GM23248 (cell line): ENCODE measurements at regions not wholly inside any gene's neighbourhood (a gene's known extent, or its start where the extent isn't known, plus 50 kb on each side); places are given as distances from the start of the nearest gene placed in this dataset.

ENCODE experiments used
- DNase-seq: peaks from one replicate; pipeline ENCODE4 v3.0.0-alpha.2; 2015
- H2AFZ ChIP-seq: fragments of 200-600 bp; sonication (generic); 2 replicates; pipeline ENCODE4 v1.6.1; 2016; ENCODE audit warnings: antibody characterized with exemption
- H3F3A ChIP-seq: fragments of 200-600 bp; sonication (generic); 2 replicates; pipeline ENCODE4 v1.6.1; 2016; ENCODE audit warnings: mild to moderate bottlenecking, antibody characterized with exemption, mixed run types; ENCODE audit not compliant: insufficient read depth
- H3K27ac ChIP-seq: fragments of 200-600 bp; sonication (generic); 2 replicates; pipeline ENCODE4 v1.5.1; 2016; ENCODE audit warnings: mild to moderate bottlenecking
- H3K27me3 ChIP-seq: fragments of 200-600 bp; sonication (generic); replicated peaks from 2 replicates; pipeline ENCODE4 v1.6.1; 2016; ENCODE audit warnings: mild to moderate bottlenecking; ENCODE audit not compliant: insufficient read depth
- H3K36me3 ChIP-seq: fragments of 200-600 bp; sonication (generic); 2 replicates; pipeline ENCODE4 v1.6.1; 2016; ENCODE audit warnings: low read depth, mild to moderate bottlenecking
- H3K4me1 ChIP-seq: fragments of 200-600 bp; sonication (generic); 2 replicates; pipeline ENCODE4 v1.6.1; 2016; ENCODE audit warnings: mild to moderate bottlenecking; ENCODE audit not compliant: insufficient read depth
- H3K4me2 ChIP-seq: fragments of 200-600 bp; sonication (generic); one replicate; pipeline ENCODE4 v1.6.1; 2016; ENCODE audit warnings: mild to moderate bottlenecking; ENCODE audit not compliant: unreplicated experiment
- H3K4me3 ChIP-seq: fragments of 200-600 bp; sonication (generic); 2 replicates; pipeline ENCODE4 v1.5.1; 2016; ENCODE audit warnings: mild to moderate bottlenecking
- H3K79me2 ChIP-seq: fragments of 200-600 bp; sonication (generic); 2 replicates; pipeline ENCODE4 v1.6.1; 2016; ENCODE audit warnings: mild to moderate bottlenecking; ENCODE audit not compliant: insufficient read depth
- H3K9ac ChIP-seq: fragments of 200-600 bp; sonication (generic); 2 replicates; pipeline ENCODE4 v1.6.1; 2016; ENCODE audit warnings: mild to moderate bottlenecking
- H3K9me2 ChIP-seq: fragments of 200-600 bp; sonication (generic); 2 replicates; pipeline ENCODE4 v1.6.1; 2016; ENCODE audit warnings: mixed run types, mild to moderate bottlenecking, moderate library complexity; ENCODE audit not compliant: insufficient read depth
- H3K9me3 ChIP-seq: fragments of 200-600 bp; sonication (generic); one replicate; pipeline ENCODE4 v1.6.1; 2017; ENCODE audit warnings: low read depth
- H4K20me1 ChIP-seq: fragments of 200-600 bp; sonication (generic); 2 replicates; pipeline ENCODE4 v1.6.0; 2016; ENCODE audit not compliant: insufficient read depth
- EZH2 ChIP-seq: fragments of 200-600 bp; sonication (generic); IDR thresholded peaks from 2 replicates; pipeline ENCODE4 v1.6.1; 2018; ENCODE audit warnings: antibody characterized with exemption, mild to moderate bottlenecking; ENCODE audit not compliant: insufficient read depth, poor library complexity, severe bottlenecking
- EZH2phosphoT487 ChIP-seq: fragments of 200-600 bp; sonication (generic); IDR thresholded peaks from 2 replicates; pipeline ENCODE4 v1.6.1; 2018; ENCODE audit warnings: antibody characterized with exemption, moderate library complexity, mild to moderate bottlenecking, low read depth; ENCODE audit not compliant: insufficient read depth
- WGBS, 2 experiments: methylation state at CpG; one replicate each; pipeline ENCODE4 v1.1.6; 2015 to 2017; ENCODE audit warnings: low lambda C conversion rate in 2 of 2, low coverage in 1 of 2; ENCODE audit errors: missing lambda C conversion rate in 2 of 2; 5-methylcytosine and 5-hydroxymethylcytosine counted together
- in situ Hi-C: fragments of 300-500 bp; cut with MboI; formaldehyde crosslinking; loops from 2 replicates; pipeline ENCODE4 v1.15.0; 2020

DNA sequence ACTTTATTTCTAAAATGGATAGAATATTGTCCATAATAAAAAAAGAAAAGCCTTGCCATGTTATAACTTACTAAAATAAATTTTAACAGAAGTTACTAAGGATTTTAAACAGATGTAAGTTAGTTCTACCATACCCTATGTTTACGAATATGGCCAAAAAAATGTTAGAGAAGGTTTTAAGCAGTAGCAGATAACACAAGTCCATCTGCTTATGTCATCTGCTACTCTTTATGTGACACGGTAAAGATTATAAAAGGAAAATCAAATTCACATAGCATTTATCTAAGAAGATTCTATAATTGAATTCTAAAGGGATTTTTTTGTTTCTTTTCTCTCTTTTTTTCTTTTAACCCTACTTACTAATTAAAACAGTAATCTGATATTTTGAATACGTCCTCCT lies 114.2 kb upstream of the MIR17HG start:
- in situ Hi-C loops: no loop called here
- H3F3A ChIP-seq: no peaks in the 10 kb centered on the region
- no peak for DNase-seq
- H3K9me2 ChIP-seq: no peaks in the 10 kb centered on the region
- no peaks in the 10 kb centered on the region for H3K79me2 ChIP-seq
- no peak overlapping the region for H3K27ac ChIP-seq
- no peaks in the 10 kb centered on the region for H3K27me3 ChIP-seq
- no peaks in the 10 kb centered on the region for H4K20me1 ChIP-seq
- H3K9me3 ChIP-seq: no peaks in the 10 kb centered on the region
- H3K36me3 ChIP-seq: no peaks in the 10 kb centered on the region
- no peak overlapping the region for H3K4me2 ChIP-seq
- no peak overlapping the region for H3K4me3 ChIP-seq
- H3K9ac ChIP-seq: no peak overlapping the region
- TF ChIP-seq EZH2 (no peak), EZH2phosphoT487 (no peak)
- no peak overlapping the region for H2AFZ ChIP-seq
- WGBS, 2 experiments: 15 to 23% methylated on average over 3 of the region's 3 CpGs
- H3K4me1 ChIP-seq: no peaks in the 10 kb centered on the region

DNA sequence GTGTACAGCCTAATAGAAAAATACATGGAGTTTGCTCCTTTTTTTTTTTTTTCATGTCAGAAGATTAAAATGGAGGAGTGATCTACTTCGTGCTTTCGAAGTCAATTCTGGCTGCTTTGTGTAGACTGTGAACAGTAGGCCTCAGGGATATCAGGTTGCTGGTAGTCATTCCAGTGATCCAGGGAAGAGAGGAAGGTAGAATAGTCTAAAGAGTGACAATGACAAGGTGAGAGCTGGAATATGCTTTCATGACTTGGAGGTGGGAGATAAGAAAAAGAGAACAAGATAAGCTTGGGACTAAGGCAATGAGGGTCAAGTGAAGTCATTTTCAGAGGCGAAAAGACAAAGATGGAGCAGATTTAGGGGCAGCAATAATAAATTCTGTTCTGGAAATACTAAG lies 111.3 kb upstream of the MIR17HG start:
- 30 to 39% methylated on average over 3 of the region's 3 CpGs for WGBS, 2 experiments
- in situ Hi-C loops: no loop called here

GRCh38 chr13:91236921-91237320 lies 110.6 kb upstream of the MIR17HG start:
- Histone ChIP-seq H3K4me3 (no peak overlapping the region), H3K79me2 (no peaks in the 10 kb centered on the region), H3K36me3 (no peaks in the 10 kb centered on the region), H3K4me1 (no peaks in the 10 kb centered on the region), H3K9ac (no peak overlapping the region), H3K27ac (no peak overlapping the region), H3K4me2 (no peak overlapping the region), H3K9me2 (no peaks in the 10 kb centered on the region), H3K9me3 (no peaks in the 10 kb centered on the region), H4K20me1 (no peaks in the 10 kb centered on the region), H3K27me3 (no peaks in the 10 kb centered on the region), H2AFZ (no peak overlapping the region), H3F3A (no peaks in the 10 kb centered on the region)
- no peak for TF ChIP-seq EZH2
- DNase-seq: no peak
- WGBS, 2 experiments: 11 to 19% methylated on average over 3 of the region's 3 CpGs
- in situ Hi-C loops: no loop called here

More for the DNA sequence above, 111.3 kb upstream of the MIR17HG start:
- Histone ChIP-seq H2AFZ (no peak overlapping the region), H3K36me3 (no peaks in the 10 kb centered on the region), H3K9me3 (no peaks in the 10 kb centered on the region), H4K20me1 (no peaks in the 10 kb centered on the region), H3K9me2 (no peaks in the 10 kb centered on the region), H3F3A (no peaks in the 10 kb centered on the region), H3K4me3 (no peak overlapping the region), H3K27ac (no peak overlapping the region), H3K79me2 (no peaks in the 10 kb centered on the region), H3K27me3 (no peaks in the 10 kb centered on the region), H3K9ac (no peak overlapping the region), H3K4me2 (no peak overlapping the region), H3K4me1 (no peaks in the 10 kb centered on the region)
- no peak for DNase-seq
- TF ChIP-seq EZH2 (no peak), EZH2phosphoT487 (no peak)

DNA sequence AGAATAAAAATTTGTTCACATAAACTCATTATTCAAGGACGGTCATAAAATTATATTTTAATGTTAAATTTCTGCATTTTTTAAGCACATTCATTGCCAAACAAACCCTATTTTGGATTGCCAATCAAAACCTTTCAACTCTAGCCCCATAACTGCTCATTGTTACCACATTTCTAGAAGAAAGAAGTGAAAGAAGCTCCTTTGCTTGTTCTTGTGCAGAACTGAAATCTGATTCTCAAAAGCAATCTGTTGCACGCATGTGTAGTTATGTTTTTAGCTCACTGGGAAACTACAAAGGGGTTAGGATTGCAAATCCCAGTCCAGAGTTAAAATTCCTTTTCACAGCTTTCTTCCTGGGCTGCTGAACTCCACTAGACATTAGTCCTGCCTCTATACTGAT lies 109.5 kb upstream of the MIR17HG start:
- Histone ChIP-seq H3K27me3 (no peaks in the 10 kb centered on the region), H3K4me1 (no peaks in the 10 kb centered on the region), H3K9me2 (no peaks in the 10 kb centered on the region), H3K9me3 (no peaks in the 10 kb centered on the region), H3F3A (no peaks in the 10 kb centered on the region), H3K27ac (no peak overlapping the region), H3K9ac (no peak overlapping the region), H3K4me3 (no peak overlapping the region), H4K20me1 (no peaks in the 10 kb centered on the region), H3K36me3 (no peaks in the 10 kb centered on the region), H2AFZ (no peak overlapping the region), H3K4me2 (no peak overlapping the region), H3K79me2 (no peaks in the 10 kb centered on the region)
- TF ChIP-seq EZH2phosphoT487 (no peak), EZH2 (no peak)
- 24 to 30% methylated on average over 2 of the region's 2 CpGs for WGBS, 2 experiments
- no peak for DNase-seq
- in situ Hi-C loops: no loop called here

DNA sequence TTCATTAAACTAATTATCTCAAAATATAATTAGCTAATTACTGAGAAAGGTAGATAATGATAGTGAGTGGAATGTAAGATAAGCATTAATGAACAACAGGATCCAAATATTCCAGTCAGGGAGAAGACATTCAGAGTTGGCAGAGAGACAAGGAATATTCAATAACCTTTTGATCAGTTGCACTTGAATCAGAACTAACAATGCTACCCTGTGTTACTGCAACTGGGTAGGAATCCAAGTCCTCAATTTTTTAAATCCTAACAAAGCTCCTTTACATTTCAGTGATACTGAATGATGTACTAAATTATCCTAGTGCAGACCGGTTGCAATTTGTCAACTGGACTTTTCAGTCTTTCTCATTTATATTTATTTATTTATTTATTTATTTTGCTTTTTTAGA lies 107.1 kb upstream of the MIR17HG start:
- TF ChIP-seq EZH2phosphoT487: no peak
- TF ChIP-seq EZH2: no peak
- WGBS, 2 experiments: 4 to 9% methylated on average over 1 of the region's 1 CpG
- H3F3A ChIP-seq: no peaks in the 10 kb centered on the region

More for the DNA sequence above, 107.1 kb upstream of the MIR17HG start:
- H2AFZ ChIP-seq: no peak overlapping the region
- H3K4me1 ChIP-seq: no peaks in the 10 kb centered on the region
- in situ Hi-C loops: no loop called here
- H3K4me2 ChIP-seq: no peak overlapping the region
- H3K27me3 ChIP-seq: no peaks in the 10 kb centered on the region
- H3K9me2 ChIP-seq: no peaks in the 10 kb centered on the region
- H4K20me1 ChIP-seq: no peaks in the 10 kb centered on the region
- H3K9me3 ChIP-seq: no peaks in the 10 kb centered on the region
- H3K36me3 ChIP-seq: no peaks in the 10 kb centered on the region
- no peak for DNase-seq
- H3K4me3 ChIP-seq: no peak overlapping the region
- no peak overlapping the region for H3K9ac ChIP-seq
- H3K27ac ChIP-seq: no peak overlapping the region
- H3K79me2 ChIP-seq: no peaks in the 10 kb centered on the region
